ENCODE measurements at regions not wholly inside any gene's neighbourhood (a gene's known extent, or its start where the extent isn't known, plus 50 kb on each side); places are given as distances from the start of the nearest gene placed in this dataset.
"Not testable (repeated sequence)": the region's sequence is repeated elsewhere in the genome, so short reads cannot be mapped to it uniquely, and the experiment has no call there.

- FAIRE-seq (no peak), DNase-seq (ENCODE audit: low read depth) (no peak)
- H3K27me3 ChIP-seq (ENCODE audit: control insufficient read depth, insufficient read depth, low read length): no peaks in the 10 kb centered on the region
- no peaks in the 10 kb centered on the region for H3K36me3 ChIP-seq (ENCODE audit: control insufficient read depth, insufficient read depth, low read length)
- TF ChIP-seq, protein P1, sequence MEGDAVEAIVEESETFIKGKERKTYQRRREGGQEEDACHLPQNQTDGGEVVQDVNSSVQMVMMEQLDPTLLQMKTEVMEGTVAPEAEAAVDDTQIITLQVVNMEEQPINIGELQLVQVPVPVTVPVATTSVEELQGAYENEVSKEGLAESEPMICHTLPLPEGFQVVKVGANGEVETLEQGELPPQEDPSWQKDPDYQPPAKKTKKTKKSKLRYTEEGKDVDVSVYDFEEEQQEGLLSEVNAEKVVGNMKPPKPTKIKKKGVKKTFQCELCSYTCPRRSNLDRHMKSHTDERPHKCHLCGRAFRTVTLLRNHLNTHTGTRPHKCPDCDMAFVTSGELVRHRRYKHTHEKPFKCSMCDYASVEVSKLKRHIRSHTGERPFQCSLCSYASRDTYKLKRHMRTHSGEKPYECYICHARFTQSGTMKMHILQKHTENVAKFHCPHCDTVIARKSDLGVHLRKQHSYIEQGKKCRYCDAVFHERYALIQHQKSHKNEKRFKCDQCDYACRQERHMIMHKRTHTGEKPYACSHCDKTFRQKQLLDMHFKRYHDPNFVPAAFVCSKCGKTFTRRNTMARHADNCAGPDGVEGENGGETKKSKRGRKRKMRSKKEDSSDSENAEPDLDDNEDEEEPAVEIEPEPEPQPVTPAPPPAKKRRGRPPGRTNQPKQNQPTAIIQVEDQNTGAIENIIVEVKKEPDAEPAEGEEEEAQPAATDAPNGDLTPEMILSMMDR (IDR thresholded peaks at IDR 0.05; ENCODE audit: insufficient read depth, low read length, severe bottlenecking): no peak
- H3K4me3 ChIP-seq (ENCODE audit: low read depth, low read length): no peak overlapping the region
Measured at GRCh38 chr5:104512063-104512825, 949.7 kb upstream of the NUDT12 start.

DNA sequence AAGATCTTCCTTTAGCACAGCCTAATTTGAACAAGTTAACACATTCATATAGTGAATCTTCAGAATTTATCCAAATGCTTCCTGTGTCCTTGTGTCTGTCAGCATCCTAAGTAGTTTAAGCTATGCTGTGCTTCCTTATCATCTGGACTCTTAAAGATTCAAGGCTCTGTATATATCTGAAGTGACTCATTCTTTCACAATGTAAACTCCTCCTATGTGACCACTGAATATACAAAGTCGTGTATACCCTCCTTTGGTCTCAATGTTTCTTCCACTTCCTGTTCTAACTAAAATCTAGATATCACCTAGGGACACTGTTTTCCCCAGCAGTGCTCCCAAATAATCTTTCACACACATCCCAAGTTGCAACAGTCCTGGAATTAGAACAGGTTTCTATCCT lies 935.7 kb upstream of the NUDT12 start:
- Histone ChIP-seq H3K4me3 (ENCODE audit: low read depth, low read length) (no peak overlapping the region), H3K36me3 (ENCODE audit: control insufficient read depth, insufficient read depth, low read length) (no peaks in the 10 kb centered on the region), H3K27me3 (ENCODE audit: control insufficient read depth, insufficient read depth, low read length) (no peaks in the 10 kb centered on the region)
- DNase-seq (ENCODE audit: low read depth) (peak; percentile 7), FAIRE-seq (no peak)
- TF ChIP-seq, protein P1 (IDR thresholded peaks at IDR 0.05; ENCODE audit: insufficient read depth, low read length, severe bottlenecking): no peak

DNA sequence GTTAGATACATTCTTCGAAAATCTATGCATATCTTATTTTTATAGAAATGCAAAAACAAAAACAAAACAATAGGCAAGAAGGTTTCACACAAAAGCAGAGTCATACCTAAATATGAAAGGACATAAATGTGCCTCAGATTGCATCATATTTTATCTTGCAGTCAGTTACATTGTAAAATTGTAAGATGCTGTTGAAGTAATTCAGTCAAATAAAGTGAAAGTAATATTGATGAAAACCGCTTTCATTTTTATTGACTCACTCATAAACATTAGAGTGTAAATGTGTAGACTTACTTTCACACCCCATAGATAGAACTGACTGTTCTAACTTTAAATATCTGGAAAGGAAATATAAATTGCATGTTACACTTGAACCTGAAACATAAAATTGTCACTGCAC lies 931.5 kb upstream of the NUDT12 start:
- Histone ChIP-seq H3K27me3 (ENCODE audit: control insufficient read depth, insufficient read depth, low read length) (no peaks in the 10 kb centered on the region), H3K4me3 (ENCODE audit: low read depth, low read length) (no peak overlapping the region), H3K36me3 (ENCODE audit: control insufficient read depth, insufficient read depth, low read length) (no peaks in the 10 kb centered on the region)
- FAIRE-seq (no peak), DNase-seq (ENCODE audit: low read depth) (no peak)
- TF ChIP-seq, protein P1 (IDR thresholded peaks at IDR 0.05; ENCODE audit: insufficient read depth, low read length, severe bottlenecking): no peak

GRCh38 chr5:104472811-104473210 lies 910.2 kb upstream of the NUDT12 start:
- no peaks in the 10 kb centered on the region for H3K36me3 ChIP-seq (ENCODE audit: control insufficient read depth, insufficient read depth, low read length)
- TF ChIP-seq, protein P1 (IDR thresholded peaks at IDR 0.05; ENCODE audit: insufficient read depth, low read length, severe bottlenecking): no peak
- no peaks in the 10 kb centered on the region for H3K27me3 ChIP-seq (ENCODE audit: control insufficient read depth, insufficient read depth, low read length)
- no peak overlapping the region for H3K4me3 ChIP-seq (ENCODE audit: low read depth, low read length)
- DNase-seq (ENCODE audit: low read depth) (no peak), FAIRE-seq (no peak)

DNA sequence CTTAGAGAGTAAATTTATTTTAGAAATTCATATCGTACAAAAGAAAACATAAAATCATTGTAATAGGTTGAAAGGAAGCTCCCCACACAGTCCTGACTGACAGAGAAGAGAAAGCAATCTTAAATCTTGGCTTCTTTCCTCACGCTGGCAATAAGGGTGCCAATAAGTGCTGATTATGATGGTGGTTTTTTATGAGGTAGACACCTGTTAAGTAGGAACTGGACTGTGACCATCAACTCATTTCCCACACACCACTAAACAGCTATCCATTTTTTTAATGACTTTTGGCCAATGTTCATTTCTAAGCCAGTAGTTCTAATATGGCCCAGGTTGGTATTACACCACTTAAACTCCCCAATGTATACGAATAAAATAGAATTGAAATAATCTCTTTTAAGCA lies 893.5 kb upstream of the NUDT12 start:
- no peaks in the 10 kb centered on the region for H3K27me3 ChIP-seq (ENCODE audit: control insufficient read depth, insufficient read depth, low read length)
- TF ChIP-seq, protein P1 (IDR thresholded peaks at IDR 0.05; ENCODE audit: insufficient read depth, low read length, severe bottlenecking): no peak
- DNase-seq (ENCODE audit: low read depth): no peak
- H3K36me3 ChIP-seq (ENCODE audit: control insufficient read depth, insufficient read depth, low read length): no peaks in the 10 kb centered on the region
- FAIRE-seq: no peak
- H3K4me3 ChIP-seq (ENCODE audit: low read depth, low read length): no peak overlapping the region

DNA sequence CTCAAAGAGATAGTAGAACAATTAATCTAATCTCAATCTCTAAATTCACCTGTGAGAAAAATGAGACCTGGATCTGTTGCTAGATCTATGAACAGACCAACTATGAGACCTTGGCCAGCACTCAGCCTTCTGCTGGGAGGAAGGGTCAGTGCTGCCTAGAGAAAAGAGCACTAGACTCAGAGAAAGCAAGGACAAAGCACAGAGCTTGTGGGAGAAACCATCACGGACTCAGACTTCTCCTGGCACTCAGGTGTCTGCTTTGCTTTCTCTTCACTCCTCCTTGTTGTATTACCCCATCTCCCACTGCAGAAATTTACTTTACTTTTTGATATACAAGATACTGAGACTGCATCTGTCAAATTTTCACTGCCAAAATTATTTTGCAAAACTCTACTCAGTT lies 890.0 kb upstream of the NUDT12 start:
- no peak overlapping the region for H3K4me3 ChIP-seq (ENCODE audit: low read depth, low read length)
- DNase-seq (ENCODE audit: low read depth) (no peak), FAIRE-seq (no peak)
- TF ChIP-seq, protein P1 (IDR thresholded peaks at IDR 0.05; ENCODE audit: insufficient read depth, low read length, severe bottlenecking): no peak
- no peaks in the 10 kb centered on the region for H3K36me3 ChIP-seq (ENCODE audit: control insufficient read depth, insufficient read depth, low read length)
- H3K27me3 ChIP-seq (ENCODE audit: control insufficient read depth, insufficient read depth, low read length): no peaks in the 10 kb centered on the region

DNA sequence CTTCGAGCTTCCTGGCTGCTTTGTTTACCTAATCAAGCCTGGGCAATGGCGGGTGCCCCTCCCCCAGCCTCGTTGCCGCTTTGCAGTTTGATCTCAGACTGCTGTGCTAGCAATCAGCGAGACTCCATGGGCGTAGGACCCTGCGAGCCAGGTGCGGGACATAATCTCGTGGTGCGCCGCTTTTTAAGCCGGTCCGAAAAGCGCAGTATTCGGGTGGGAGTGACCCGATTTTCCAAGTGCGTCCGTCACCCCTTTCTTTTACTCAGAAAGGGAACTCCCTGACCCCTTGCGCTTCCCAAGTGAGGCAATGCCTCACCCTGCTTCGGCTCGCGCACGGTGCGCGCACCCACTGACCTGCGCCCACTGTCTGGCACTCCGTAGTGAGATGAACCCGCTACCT lies 889.3 kb upstream of the NUDT12 start:
- not testable (repeated sequence) for FAIRE-seq; H3K27me3 ChIP-seq (ENCODE audit: control insufficient read depth, insufficient read depth, low read length); H3K4me3 ChIP-seq (ENCODE audit: low read depth, low read length); DNase-seq (ENCODE audit: low read depth); H3K36me3 ChIP-seq (ENCODE audit: control insufficient read depth, insufficient read depth, low read length)
